NCI-H2171 (cell line): ENCODE measurements at regions not wholly inside any gene's neighbourhood (a gene's known extent, or its start where the extent isn't known, plus 50 kb on each side); places are given as distances from the start of the nearest gene placed in this dataset.
A peak's percentile ranks its signal among the peaks of the same experiment; 100 is the strongest.

Experiments used
- DNase-seq: peaks from one replicate; lab custom pipeline; 2025; lab: John Stamatoyannopoulos, UW

DNA sequence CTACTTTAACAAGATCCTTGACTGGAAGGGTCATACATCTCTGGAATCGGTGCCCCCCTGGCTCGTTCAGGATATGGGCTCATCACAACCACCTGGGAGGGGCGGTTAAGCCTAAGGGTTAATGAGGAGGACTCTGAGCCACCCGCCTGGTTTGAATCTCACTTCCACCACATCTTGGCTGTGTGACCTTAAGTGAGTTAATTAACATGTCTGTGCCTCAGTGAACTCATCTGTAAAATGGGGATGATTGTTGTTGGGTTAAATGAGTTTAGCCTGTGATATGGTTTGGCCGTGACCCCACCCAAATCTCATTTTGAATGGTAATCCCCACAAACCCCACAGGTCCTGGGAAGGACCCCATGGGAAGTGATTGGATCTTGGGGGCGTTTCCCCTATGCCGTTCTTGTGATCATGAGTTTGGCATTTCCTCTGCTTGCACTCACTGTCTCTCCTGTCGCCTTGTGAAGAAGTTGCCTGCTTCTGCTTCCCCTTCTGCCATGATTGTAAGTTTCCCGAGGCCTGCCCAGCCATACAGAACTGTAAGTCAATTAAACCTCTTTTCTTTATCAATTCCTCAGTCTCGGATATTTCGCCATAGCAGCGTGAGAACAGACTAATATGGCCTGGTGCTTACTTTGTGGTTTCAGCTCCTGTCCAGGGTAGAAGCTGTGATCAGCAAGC lies 214.0 kb upstream of the CIBAR2 start:
- no peak for DNase-seq

DNA sequence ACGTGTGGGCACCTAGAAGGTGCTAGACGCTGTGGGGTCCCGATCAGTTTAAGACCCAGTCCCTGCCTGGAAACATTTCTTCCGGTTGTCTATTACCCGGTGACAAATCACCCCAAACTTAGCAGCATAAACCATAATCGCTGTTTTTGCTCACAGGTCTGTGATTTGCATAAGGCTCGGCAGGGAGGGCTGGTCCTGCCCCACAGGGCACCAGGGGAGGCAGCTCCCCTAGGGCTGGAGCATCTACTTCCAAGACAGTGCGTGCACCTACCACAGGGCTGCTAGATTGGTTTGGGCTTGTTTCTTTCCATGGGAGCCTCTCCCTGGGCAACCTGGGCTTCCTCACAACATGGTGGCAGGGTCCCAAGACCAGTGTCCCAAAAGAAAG lies 214.5 kb upstream of the CIBAR2 start:
- no peak for DNase-seq

GRCh38 chr16:85327731-85328675 lies 215.7 kb upstream of the CIBAR2 start:
- peak; percentile 54 for DNase-seq

DNA sequence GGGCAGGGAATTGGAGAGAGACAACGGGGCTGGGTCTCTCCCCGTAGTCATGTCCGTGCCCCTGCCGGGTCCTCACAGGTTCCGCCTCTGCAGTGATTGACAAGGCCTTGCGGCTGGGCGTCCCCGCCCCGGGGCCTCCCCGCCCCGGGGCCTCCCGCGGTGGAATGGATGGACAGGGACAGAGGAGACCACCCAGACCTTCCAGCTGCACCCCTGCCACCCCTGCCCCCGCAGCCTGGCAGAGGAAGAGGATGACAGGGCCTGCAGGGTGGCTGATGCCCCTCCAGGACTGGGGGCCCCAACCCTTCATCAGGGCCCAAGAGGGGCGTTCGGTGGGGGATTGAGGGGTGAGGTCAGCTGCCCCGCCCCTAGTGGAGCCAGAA lies 216.4 kb upstream of the CIBAR2 start:
- DNase-seq, result no peak

- DNase-seq, result peak; percentile 79
Observed at GRCh38 chr16:85329059-85329812, 217.0 kb upstream of the CIBAR2 start.

GRCh38 chr16:85330006-85330693 lies 217.9 kb upstream of the CIBAR2 start:
- no peak for DNase-seq

DNA sequence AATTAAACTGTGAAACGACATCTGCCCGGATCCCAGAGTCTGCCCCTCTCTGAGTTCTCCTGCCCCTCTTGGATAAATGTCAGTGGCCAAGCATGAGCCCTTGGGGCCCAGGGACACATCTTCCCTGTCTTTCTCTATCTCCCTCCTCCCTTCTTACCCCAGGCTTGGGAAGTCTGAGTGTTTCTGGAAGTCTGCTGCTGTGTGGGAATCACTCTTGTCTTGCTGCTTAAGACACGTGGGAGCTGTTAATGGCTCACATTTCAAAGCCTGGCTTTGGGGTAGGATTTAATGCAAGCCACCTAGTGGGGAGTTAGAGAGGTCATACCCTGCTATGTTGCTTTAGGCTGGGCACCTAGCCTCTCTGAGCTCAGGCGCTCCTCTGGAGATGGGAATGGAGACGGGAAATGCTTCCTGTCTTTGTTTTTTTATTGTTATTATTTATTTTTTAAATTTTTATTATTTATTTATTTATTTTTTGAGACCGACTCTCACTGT lies 218.5 kb upstream of the CIBAR2 start:
- peak; percentile 85 for DNase-seq

DNA sequence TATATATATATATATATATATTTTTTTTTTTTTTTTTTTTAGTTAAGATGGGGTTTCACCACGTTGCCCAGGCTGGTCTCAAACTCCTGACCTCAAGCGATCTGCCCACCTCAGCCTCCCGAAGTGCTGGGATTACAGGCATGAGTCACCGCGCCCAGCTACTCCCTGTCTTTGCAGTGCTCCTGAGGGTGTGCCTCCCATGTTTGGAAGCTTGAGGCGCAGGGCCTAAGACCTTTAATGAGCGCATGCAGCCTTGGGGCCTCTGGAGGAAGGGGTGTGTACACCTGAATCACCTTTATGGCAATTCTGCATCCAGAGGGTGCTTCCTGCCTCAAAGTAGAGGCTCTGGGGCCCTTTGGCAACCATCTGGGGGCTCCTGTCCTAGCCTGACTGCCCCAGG lies 219.4 kb upstream of the CIBAR2 start:
- no peak for DNase-seq

DNA sequence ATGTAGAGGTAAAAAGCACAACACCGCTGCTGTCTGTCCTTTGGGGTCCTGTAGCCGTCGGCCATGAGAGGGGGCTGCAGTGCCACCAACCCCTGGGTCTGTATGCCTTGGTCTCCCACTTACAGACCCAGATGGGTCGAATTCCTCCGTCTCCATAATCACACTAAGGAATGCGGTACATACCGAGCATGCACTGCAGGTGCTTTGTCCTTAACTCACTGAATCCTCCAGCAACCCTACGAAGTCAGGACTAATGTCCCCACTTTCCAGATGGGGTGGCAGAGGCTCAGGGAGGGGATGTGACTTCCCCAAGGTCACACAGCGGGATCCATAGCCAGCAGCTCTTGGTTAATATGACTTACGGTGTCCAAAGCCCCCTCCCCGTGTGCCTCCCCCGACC lies 219.9 kb upstream of the CIBAR2 start:
- no peak for DNase-seq

- DNase-seq, result no peak
Observed at GRCh38 chr16:85333337-85333736, 221.1 kb upstream of the CIBAR2 start.

DNA sequence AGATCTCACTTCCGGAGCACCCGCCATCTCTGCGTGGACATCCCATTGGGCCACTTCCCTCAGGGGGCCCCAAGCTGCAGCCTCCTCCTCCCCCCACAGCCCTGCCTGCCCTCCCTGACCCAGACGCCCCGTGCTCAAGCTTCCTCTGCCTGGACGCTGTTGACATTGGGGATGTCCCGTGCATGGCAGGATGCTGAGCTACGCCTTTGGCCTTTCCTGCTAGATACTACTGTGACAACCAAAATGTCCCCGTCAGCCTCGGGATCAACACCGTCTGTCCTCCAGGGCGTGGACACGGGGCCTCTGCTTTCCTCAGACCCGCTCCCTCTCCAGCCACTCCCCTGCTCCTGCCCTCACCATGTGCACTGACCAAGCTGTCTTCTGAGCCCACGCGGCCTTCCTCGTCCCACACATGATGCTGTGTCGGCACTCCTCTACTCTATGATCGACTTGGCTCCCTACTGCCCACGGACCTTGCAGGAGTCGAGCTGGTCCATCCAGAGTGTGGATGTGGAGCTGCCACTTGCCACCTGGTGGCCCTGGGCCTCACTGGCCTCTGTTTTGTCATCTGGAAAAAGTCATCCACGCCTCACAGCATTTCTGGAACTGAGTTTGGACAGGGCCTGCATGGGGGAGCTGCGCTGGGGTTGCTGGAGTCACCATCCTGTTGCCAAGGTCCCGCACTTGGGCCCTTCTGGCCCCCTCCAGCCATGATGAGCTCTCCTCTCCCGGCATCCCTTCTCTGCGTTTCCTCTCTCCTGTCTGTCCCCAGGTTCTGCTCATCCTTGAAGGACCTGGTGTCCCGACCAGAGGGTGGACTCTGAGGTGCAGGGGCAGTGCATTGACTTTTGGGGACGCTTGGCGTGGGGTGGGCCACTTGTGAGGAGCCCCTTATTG lies 221.7 kb upstream of the CIBAR2 start:
- DNase-seq, result no peak

GRCh38 chr16:85334718-85335583 lies 222.7 kb upstream of the CIBAR2 start:
- DNase-seq, result no peak

DNA sequence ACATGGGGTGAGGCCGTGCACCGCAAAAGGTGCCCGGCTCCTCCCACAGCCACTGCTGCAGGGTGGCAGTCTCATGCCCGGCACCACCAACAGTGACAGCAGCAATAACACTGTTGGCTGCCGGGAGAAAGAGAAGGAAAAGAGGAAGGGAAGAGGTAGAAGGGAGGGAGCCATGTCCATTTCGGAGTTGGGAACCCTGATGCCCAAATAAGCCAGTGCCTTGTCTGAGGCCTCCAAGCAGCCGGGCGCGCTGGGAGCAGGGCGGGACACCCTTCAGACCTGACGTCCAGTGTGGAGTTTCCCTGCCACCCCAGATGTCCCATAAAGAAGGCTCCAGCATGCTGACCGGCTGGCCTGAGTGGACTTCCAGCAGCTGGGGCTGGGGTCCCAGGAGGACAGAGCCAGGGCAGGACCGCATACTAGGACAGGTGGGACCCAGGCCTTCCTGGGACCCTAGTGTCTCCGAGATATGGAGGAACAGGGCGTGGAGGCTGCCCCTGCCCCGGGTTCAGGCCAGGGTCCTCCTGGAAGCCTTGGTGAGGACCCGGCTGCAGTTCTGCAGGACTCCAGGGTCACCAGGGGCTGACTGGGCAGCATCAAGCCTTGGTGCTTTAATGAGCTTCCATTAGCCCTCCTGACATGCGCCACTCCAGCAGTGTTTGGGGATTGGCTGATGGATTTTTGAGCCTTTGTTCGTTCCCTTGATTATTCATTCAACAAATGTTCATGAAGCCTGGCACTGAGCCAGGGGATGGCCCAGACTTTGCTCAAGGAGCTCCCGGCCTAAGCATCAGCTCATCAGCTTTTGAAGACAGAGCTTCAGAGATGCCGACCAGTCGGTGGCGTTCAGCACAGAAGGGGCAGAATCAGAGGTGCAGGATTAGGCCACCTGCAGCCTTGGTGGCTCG lies 223.6 kb upstream of the CIBAR2 start:
- no peak for DNase-seq

DNA sequence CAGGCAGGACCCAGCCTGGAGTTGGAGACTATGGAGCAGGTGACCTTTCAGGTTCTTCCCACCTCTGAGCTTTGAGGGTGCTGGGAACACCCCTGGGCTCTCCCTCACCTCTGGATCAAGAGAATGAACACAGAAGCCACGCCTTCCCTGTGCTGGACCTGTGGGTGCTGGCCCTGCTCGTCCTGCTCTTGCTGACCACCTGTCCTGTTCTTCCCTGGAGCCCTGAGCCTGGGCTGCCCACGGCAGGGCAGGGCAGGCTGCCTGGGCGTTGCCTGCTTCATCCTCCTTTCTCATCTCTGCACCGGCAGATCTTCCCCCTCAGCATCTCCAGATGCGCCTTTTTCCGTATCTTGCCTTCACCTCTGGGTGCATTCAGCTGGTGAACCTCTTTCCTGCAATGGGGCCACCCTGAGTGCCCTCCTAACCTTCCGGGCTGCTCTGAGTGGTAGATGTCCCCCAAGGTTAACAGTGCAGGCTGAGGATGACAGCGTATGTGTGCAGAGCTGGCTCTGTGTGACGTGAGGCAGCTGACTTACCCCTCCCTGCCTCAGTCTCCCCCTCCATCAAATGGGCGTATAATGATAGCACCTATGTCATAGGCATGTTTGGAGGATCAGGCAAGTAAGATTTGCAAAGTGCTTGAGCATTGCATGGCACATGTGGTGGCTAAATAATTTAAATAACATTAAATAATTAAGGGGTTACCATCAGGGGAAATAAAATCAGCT lies 225.8 kb upstream of the CIBAR2 start:
- DNase-seq, result no peak

GRCh38 chr16:85338638-85338982 lies 226.3 kb upstream of the CIBAR2 start:
- DNase-seq, result no peak

DNA sequence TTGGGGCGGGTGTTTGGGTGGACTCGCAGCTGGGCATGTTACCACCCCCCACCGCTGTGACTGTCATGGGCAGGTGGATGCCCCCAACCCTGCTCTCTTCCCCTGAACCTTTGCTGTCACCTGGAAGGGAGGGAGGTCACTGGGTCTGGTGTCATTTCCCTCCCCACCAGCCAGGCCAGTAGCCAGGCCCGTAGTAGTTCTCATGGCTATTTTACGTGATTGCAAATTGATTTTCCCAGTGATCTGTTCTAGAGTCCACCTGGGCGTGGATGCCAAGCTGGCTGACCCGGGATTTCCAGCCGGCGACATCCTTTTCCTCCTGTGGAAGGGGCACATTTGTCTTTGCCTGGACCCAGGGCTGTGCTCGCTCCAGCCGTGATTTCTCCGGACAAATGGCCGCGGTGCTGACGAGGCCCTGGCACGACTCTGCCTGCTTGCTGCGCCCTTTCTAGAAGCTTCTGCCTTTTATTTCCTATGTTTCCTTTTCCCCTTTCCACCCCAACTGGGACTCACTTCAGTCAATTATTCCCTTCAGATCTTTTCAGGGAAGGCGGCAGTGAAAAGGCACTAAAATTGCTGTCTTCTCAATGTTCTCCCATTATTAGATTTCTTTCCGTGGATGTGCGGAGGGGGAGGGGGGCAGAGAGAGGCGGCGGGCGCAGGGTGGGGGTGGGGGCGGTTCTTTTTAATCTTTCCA lies 226.9 kb upstream of the CIBAR2 start:
- no peak for DNase-seq

DNA sequence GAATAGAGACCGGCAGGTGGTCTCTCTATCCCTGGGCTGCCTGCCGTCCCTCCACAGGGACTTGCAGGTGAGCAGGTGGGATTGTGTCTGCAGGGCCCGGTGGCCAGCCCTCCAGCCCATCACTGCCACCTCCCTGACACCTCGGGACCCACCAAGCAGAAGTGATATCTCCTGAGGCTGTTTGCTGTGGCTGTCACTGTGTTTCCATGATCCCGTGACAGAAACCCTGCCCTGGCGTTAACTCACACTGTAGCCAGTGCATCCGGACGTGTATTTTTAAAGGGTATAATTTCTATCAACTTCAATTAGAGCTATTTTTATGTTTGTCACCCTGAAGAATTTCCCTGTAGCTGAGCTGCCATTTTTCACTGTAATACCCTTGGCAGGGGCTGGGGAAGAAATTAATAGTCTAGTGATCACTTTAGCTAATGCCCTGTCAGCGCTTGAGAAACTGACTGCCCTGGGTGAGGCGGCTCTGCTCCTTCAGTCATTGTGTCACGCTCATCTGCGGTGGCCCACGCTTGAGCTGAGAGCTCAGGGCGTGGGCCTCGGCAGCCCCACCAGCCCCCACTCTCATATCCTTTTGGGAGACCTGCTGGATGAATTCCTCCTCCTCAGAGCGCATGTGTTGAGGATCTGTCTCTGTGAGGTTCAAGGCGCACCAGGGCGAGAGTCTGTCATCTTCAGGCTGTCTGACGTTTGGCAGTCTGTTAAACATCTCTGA lies 229.9 kb upstream of the CIBAR2 start:
- DNase-seq, result no peak
